Right atrium auricular region (tissue), 2 donors: ENCODE measurements at regions not wholly inside any gene's neighbourhood (a gene's known extent, or its start where the extent isn't known, plus 50 kb on each side); places are given as distances from the start of the nearest gene placed in this dataset.

Experiments used
- DNase-seq: peaks from one replicate; pipeline ENCODE4 v3.0.0-alpha.2; 2019; ENCODE audit warnings: low spot score
- H3K27ac ChIP-seq, 2 donors: fragments of 200-600 bp; sonication (generic); 1 replicate in 1 of 2; 2 replicates in 1 of 2; pipeline ENCODE4 v1.5.1; 2016 to 2019
- H3K27me3 ChIP-seq, 2 donors: fragments of 200-600 bp; sonication (generic); one replicate each; pipeline versions ENCODE4 v1.5.1 to v1.6.0; 2017 to 2019
- H3K36me3 ChIP-seq: fragments of 200-600 bp; sonication (generic); one replicate; pipeline ENCODE4 v1.5.1; 2016
- H3K4me1 ChIP-seq, 2 donors: fragments of 200-600 bp; sonication (generic); one replicate each; pipeline versions ENCODE4 v1.5.1 to v1.6.0; 2017 to 2019
- H3K4me3 ChIP-seq, 2 donors: fragments of 200-600 bp; sonication (generic); 1 replicate in 1 of 2; 2 replicates in 1 of 2; pipeline ENCODE4 v1.5.1; 2017 to 2019; ENCODE audit warnings: mild to moderate bottlenecking in 1 of 2, moderate library complexity in 1 of 2
- H3K9me3 ChIP-seq, 2 donors: fragments of 200-600 bp; sonication (generic); one replicate each; pipeline ENCODE4 v1.5.1; 2019
- TF ChIP-seq, protein P1 (sequence below), 2 donors: fragments of 200-600 bp; sonication (generic); IDR thresholded peaks; one replicate each; pipeline ENCODE4 v1.5.1; 2019; ENCODE audit warnings: antibody characterized with exemption in 2 of 2

DNA sequence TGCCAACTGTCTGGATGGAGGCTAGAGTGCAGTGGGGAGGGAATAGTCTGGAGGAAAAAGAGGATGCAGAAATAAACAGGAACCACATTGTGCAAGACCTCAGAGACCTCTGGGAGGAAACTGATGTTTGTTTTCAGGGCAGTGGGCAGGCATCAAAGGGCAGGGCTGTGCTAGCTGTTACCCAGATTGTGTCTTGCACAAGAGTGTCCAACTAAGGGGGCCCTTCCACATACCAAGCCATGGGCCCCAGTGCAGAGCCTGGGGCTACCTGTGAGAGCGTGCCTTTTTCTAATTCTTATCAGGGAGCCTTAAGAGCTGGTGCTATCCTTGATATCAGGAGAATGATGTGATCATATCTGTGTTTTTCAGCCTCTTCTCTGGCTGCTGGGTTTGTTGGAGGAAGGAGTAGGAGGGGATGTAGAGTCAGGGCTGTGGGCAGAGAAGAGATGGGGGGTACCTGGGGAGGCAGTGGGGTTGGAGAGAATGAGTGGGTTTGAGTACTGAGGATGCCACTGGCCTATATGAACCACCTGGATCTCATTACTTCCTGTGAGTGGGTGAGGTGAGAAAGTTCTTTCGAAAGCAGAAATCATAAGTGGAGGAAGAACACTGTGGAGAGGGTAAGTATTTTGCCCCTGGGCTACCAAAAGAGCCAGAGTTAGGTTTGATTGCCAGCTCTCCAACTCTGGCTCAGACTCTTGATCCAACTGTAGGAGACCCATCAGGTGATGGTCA, 259.2 kb upstream of the CRY1 start:
- no peak overlapping the region for H3K4me3 ChIP-seq
- H3K4me1 ChIP-seq = no peaks in the 10 kb centered on the region
- TF ChIP-seq, protein P1, sequence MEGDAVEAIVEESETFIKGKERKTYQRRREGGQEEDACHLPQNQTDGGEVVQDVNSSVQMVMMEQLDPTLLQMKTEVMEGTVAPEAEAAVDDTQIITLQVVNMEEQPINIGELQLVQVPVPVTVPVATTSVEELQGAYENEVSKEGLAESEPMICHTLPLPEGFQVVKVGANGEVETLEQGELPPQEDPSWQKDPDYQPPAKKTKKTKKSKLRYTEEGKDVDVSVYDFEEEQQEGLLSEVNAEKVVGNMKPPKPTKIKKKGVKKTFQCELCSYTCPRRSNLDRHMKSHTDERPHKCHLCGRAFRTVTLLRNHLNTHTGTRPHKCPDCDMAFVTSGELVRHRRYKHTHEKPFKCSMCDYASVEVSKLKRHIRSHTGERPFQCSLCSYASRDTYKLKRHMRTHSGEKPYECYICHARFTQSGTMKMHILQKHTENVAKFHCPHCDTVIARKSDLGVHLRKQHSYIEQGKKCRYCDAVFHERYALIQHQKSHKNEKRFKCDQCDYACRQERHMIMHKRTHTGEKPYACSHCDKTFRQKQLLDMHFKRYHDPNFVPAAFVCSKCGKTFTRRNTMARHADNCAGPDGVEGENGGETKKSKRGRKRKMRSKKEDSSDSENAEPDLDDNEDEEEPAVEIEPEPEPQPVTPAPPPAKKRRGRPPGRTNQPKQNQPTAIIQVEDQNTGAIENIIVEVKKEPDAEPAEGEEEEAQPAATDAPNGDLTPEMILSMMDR (IDR thresholded peaks at IDR 0.05) = no peak
- H3K27me3 ChIP-seq = no peaks in the 10 kb centered on the region
- no peak overlapping the region for H3K27ac ChIP-seq
- no peaks in the 10 kb centered on the region for H3K9me3 ChIP-seq
- H3K36me3 ChIP-seq = no peaks in the 10 kb centered on the region
- no peak for DNase-seq

DNA sequence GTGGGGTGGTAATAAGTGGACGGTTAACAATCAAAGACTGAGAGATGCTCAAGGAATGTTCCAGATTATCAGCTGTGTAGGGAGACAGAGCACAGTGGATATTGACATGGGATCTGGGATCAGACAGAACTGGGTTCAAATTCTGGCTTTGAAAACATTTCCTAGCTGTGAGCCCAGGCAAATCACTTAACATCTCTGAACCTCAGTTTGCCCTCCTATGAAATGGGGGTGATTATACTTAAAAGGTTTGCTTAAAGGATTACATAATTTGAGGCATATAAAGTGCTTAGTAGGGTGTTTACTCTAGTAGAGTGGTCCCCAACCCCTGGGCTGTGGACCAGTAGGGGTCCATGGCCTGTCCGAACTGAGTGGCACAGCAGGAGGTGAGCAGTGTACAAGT, 260.0 kb upstream of the CRY1 start:
- DNase-seq = no peak
- H3K27ac ChIP-seq = no peak overlapping the region

DNA sequence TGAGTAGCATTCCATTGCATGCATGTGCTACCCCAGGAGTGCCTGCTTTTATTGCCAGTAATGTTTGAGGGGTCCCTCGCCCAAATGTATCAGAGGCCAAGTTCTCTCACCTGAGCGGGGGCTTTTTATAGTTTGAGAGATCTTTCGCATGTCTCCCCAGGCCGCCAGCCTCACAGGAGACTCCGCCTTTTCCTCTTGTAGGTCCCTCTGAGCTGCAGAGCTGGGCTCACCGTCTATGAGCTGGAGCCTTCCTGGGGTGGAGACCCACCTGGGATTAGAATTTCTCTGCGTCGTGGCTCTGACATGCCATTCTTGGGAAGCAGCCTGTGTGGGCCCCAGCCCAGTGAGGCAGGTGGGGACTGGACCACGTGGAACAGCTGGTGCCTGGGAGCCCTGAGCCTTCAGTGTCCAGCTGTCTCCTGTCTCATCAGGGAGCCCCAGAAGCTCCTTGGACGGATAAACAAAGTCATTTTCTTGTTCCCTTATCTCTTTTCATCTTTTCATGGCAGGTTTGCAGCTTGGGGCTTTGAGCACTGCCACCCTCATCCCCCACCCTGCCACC, 261.7 kb upstream of the CRY1 start:
- H3K4me1 ChIP-seq = no peaks in the 10 kb centered on the region
- H3K27me3 ChIP-seq = no peaks in the 10 kb centered on the region
- no peak for DNase-seq
- no peaks in the 10 kb centered on the region for H3K9me3 ChIP-seq
- H3K36me3 ChIP-seq = no peaks in the 10 kb centered on the region
- no peak overlapping the region for H3K4me3 ChIP-seq
- TF ChIP-seq, protein P1 (IDR thresholded peaks at IDR 0.05) = no peak
- no peak overlapping the region for H3K27ac ChIP-seq

More for the DNA sequence above, 260.0 kb upstream of the CRY1 start:
- Histone ChIP-seq H3K9me3 (no peaks in the 10 kb centered on the region), H3K36me3 (no peaks in the 10 kb centered on the region), H3K4me3 (no peak overlapping the region), H3K4me1 (no peaks in the 10 kb centered on the region), H3K27me3 (no peaks in the 10 kb centered on the region)
- TF ChIP-seq, protein P1 (IDR thresholded peaks at IDR 0.05) = no peak

DNA sequence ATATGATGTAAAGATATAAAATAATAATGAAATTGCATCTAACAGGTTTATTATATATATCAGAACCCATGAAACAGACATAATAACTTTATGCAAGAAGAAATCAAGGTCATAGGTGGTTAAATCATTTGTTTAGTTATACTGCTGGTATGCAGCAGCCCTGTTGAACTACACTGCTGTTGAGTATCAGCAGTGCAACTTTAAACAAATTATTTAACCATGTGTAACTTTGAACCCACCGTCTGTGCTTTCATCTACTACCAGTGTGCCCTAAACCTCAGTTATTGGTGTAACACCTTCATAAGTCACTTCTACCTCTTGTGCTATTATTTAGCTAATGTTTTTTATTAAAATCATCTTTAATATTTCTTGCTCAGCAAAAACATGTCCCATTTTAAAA, 262.3 kb upstream of the CRY1 start:
- Histone ChIP-seq H3K4me1 (no peaks in the 10 kb centered on the region), H3K9me3 (no peaks in the 10 kb centered on the region), H3K4me3 (no peak overlapping the region), H3K27ac (no peak overlapping the region), H3K27me3 (no peaks in the 10 kb centered on the region), H3K36me3 (no peaks in the 10 kb centered on the region)
- TF ChIP-seq, protein P1 (IDR thresholded peaks at IDR 0.05) = no peak
- DNase-seq = no peak

DNA sequence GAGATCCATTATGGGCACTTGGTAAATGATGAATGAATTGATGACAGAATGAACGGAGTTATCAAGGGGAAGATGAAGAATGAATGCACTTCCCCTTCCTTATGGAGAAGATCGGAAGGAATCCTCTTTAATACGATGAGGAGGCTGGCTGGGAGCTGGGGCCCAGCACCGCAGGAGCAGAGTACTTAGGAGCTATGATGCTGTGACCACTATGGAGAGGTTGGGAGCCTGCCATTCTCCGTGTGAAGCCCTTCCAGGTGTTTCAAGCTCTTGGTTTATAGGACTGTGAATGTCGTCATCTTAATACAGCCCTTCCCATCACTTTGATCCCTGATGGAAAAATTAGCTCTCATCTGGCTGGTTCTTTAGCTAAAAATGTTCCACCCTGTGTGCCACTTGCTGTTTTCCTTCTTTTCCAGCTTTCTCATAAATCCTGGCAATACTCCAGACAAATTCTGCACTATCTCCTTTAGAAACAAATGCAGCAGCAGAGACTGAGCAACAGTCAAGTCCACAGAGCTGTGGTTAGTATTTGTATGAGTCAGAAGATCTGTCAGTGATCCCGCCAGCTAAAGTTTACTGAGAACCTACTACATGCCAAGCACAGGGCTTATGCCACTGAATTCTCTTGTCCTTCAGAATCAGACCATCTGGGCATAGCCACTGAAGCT, 263.1 kb upstream of the CRY1 start:
- TF ChIP-seq, protein P1 (IDR thresholded peaks at IDR 0.05) = no peak
- H3K36me3 ChIP-seq = no peaks in the 10 kb centered on the region
- H3K4me1 ChIP-seq = no peaks in the 10 kb centered on the region
- no peak overlapping the region for H3K27ac ChIP-seq
- H3K4me3 ChIP-seq = no peak overlapping the region
- H3K27me3 ChIP-seq = no peaks in the 10 kb centered on the region
- no peaks in the 10 kb centered on the region for H3K9me3 ChIP-seq
- DNase-seq = no peak
